ENCODE measurements at regions not wholly inside any gene's neighbourhood (a gene's known extent, or its start where the extent isn't known, plus 50 kb on each side); places are given as distances from the start of the nearest gene placed in this dataset.

GRCh38 chr1:81574408-81574807, 226.3 kb upstream of the ADGRL2 start:
- no peak for DNase-seq (ENCODE audit: low read depth, low spot score)
- no peak overlapping the region for H3K27ac Mint-ChIP-seq (ENCODE audit: unreplicated experiment)
- H3K27me3 Mint-ChIP-seq (ENCODE audit: low read depth) = peaks cover 31% of the 10 kb centered on the region
- TF ChIP-seq CTCF (conservative IDR thresholded peaks at IDR 0.05) = no peak
- H3K9me3 Mint-ChIP-seq = no peaks in the 10 kb centered on the region
- no peak overlapping the region for H3K4me3 Mint-ChIP-seq
- H3K36me3 Mint-ChIP-seq (ENCODE audit: low read depth) = no peaks in the 10 kb centered on the region
- peaks cover 24% of the 10 kb centered on the region for H3K4me1 Mint-ChIP-seq

- no peaks in the 10 kb centered on the region for H3K36me3 Mint-ChIP-seq (ENCODE audit: low read depth)
- H3K27ac Mint-ChIP-seq (ENCODE audit: unreplicated experiment) = no peak overlapping the region
- peaks cover 19% of the 10 kb centered on the region for H3K4me1 Mint-ChIP-seq
- peaks cover 25% of the 10 kb centered on the region for H3K27me3 Mint-ChIP-seq (ENCODE audit: low read depth)
- no peak for TF ChIP-seq CTCF (conservative IDR thresholded peaks at IDR 0.05)
- no peaks in the 10 kb centered on the region for H3K9me3 Mint-ChIP-seq
- no peak overlapping the region for H3K4me3 Mint-ChIP-seq
- no peak for DNase-seq (ENCODE audit: low read depth, low spot score)
Observed at GRCh38 chr1:81573458-81573857, 227.3 kb upstream of the ADGRL2 start.

- Mint-ChIP-seq H3K9me3 (no peaks in the 10 kb centered on the region), H3K27me3 (ENCODE audit: low read depth) (peaks cover 16% of the 10 kb centered on the region), H3K36me3 (ENCODE audit: low read depth) (no peaks in the 10 kb centered on the region), H3K4me3 (no peak overlapping the region), H3K4me1 (peaks cover 17% of the 10 kb centered on the region), H3K27ac (ENCODE audit: unreplicated experiment) (no peak overlapping the region)
- no peak for DNase-seq (ENCODE audit: low read depth, low spot score)
- TF ChIP-seq CTCF (conservative IDR thresholded peaks at IDR 0.05) = no peak
Observed at GRCh38 chr1:81571946-81572345, 228.8 kb upstream of the ADGRL2 start.

GRCh38 chr1:81569761-81570160, 231.0 kb upstream of the ADGRL2 start:
- Mint-ChIP-seq H3K27me3 (ENCODE audit: low read depth) (peaks cover 6% of the 10 kb centered on the region), H3K9me3 (no peaks in the 10 kb centered on the region), H3K4me1 (peaks cover 23% of the 10 kb centered on the region), H3K36me3 (ENCODE audit: low read depth) (no peaks in the 10 kb centered on the region), H3K27ac (ENCODE audit: unreplicated experiment) (no peak overlapping the region), H3K4me3 (no peak overlapping the region)
- no peak for DNase-seq (ENCODE audit: low read depth, low spot score)
- TF ChIP-seq CTCF (conservative IDR thresholded peaks at IDR 0.05) = no peak

- DNase-seq (ENCODE audit: low read depth, low spot score) = no peak
- no peaks in the 10 kb centered on the region for H3K27me3 Mint-ChIP-seq (ENCODE audit: low read depth)
- no peak overlapping the region for H3K4me3 Mint-ChIP-seq
- H3K36me3 Mint-ChIP-seq (ENCODE audit: low read depth) = no peaks in the 10 kb centered on the region
- TF ChIP-seq CTCF (conservative IDR thresholded peaks at IDR 0.05) = no peak
- H3K4me1 Mint-ChIP-seq = peaks cover 12% of the 10 kb centered on the region
- H3K27ac Mint-ChIP-seq (ENCODE audit: unreplicated experiment) = no peak overlapping the region
- H3K9me3 Mint-ChIP-seq = no peaks in the 10 kb centered on the region
Observed at GRCh38 chr1:81563632-81564031, 237.1 kb upstream of the ADGRL2 start.

- H3K36me3 Mint-ChIP-seq (ENCODE audit: low read depth) = no peaks in the 10 kb centered on the region
- peaks cover 8% of the 10 kb centered on the region for H3K4me1 Mint-ChIP-seq
- no peaks in the 10 kb centered on the region for H3K9me3 Mint-ChIP-seq
- no peaks in the 10 kb centered on the region for H3K27me3 Mint-ChIP-seq (ENCODE audit: low read depth)
- no peak overlapping the region for H3K4me3 Mint-ChIP-seq
- H3K27ac Mint-ChIP-seq (ENCODE audit: unreplicated experiment) = no peak overlapping the region
- no peak for DNase-seq (ENCODE audit: low read depth, low spot score)
- TF ChIP-seq CTCF (conservative IDR thresholded peaks at IDR 0.05) = no peak
Observed at GRCh38 chr1:81562934-81563333, 237.8 kb upstream of the ADGRL2 start.
